GM23248 (cell line): ENCODE measurements at regions not wholly inside any gene's neighbourhood (a gene's known extent, or its start where the extent isn't known, plus 50 kb on each side); places are given as distances from the start of the nearest gene placed in this dataset.

ENCODE experiments used
- DNase-seq: peaks from one replicate; pipeline ENCODE4 v3.0.0-alpha.2; 2015
- H2AFZ ChIP-seq: fragments of 200-600 bp; sonication (generic); 2 replicates; pipeline ENCODE4 v1.6.1; 2016; ENCODE audit warnings: antibody characterized with exemption
- H3F3A ChIP-seq: fragments of 200-600 bp; sonication (generic); 2 replicates; pipeline ENCODE4 v1.6.1; 2016; ENCODE audit warnings: mild to moderate bottlenecking, antibody characterized with exemption, mixed run types; ENCODE audit not compliant: insufficient read depth
- H3K27ac ChIP-seq: fragments of 200-600 bp; sonication (generic); 2 replicates; pipeline ENCODE4 v1.5.1; 2016; ENCODE audit warnings: mild to moderate bottlenecking
- H3K27me3 ChIP-seq: fragments of 200-600 bp; sonication (generic); replicated peaks from 2 replicates; pipeline ENCODE4 v1.6.1; 2016; ENCODE audit warnings: mild to moderate bottlenecking; ENCODE audit not compliant: insufficient read depth
- H3K36me3 ChIP-seq: fragments of 200-600 bp; sonication (generic); 2 replicates; pipeline ENCODE4 v1.6.1; 2016; ENCODE audit warnings: low read depth, mild to moderate bottlenecking
- H3K4me1 ChIP-seq: fragments of 200-600 bp; sonication (generic); 2 replicates; pipeline ENCODE4 v1.6.1; 2016; ENCODE audit warnings: mild to moderate bottlenecking; ENCODE audit not compliant: insufficient read depth
- H3K4me2 ChIP-seq: fragments of 200-600 bp; sonication (generic); one replicate; pipeline ENCODE4 v1.6.1; 2016; ENCODE audit warnings: mild to moderate bottlenecking; ENCODE audit not compliant: unreplicated experiment
- H3K4me3 ChIP-seq: fragments of 200-600 bp; sonication (generic); 2 replicates; pipeline ENCODE4 v1.5.1; 2016; ENCODE audit warnings: mild to moderate bottlenecking
- H3K79me2 ChIP-seq: fragments of 200-600 bp; sonication (generic); 2 replicates; pipeline ENCODE4 v1.6.1; 2016; ENCODE audit warnings: mild to moderate bottlenecking; ENCODE audit not compliant: insufficient read depth
- H3K9ac ChIP-seq: fragments of 200-600 bp; sonication (generic); 2 replicates; pipeline ENCODE4 v1.6.1; 2016; ENCODE audit warnings: mild to moderate bottlenecking
- H3K9me2 ChIP-seq: fragments of 200-600 bp; sonication (generic); 2 replicates; pipeline ENCODE4 v1.6.1; 2016; ENCODE audit warnings: mixed run types, mild to moderate bottlenecking, moderate library complexity; ENCODE audit not compliant: insufficient read depth
- H3K9me3 ChIP-seq: fragments of 200-600 bp; sonication (generic); one replicate; pipeline ENCODE4 v1.6.1; 2017; ENCODE audit warnings: low read depth
- H4K20me1 ChIP-seq: fragments of 200-600 bp; sonication (generic); 2 replicates; pipeline ENCODE4 v1.6.0; 2016; ENCODE audit not compliant: insufficient read depth
- EZH2 ChIP-seq: fragments of 200-600 bp; sonication (generic); IDR thresholded peaks from 2 replicates; pipeline ENCODE4 v1.6.1; 2018; ENCODE audit warnings: antibody characterized with exemption, mild to moderate bottlenecking; ENCODE audit not compliant: insufficient read depth, poor library complexity, severe bottlenecking
- EZH2phosphoT487 ChIP-seq: fragments of 200-600 bp; sonication (generic); IDR thresholded peaks from 2 replicates; pipeline ENCODE4 v1.6.1; 2018; ENCODE audit warnings: antibody characterized with exemption, moderate library complexity, mild to moderate bottlenecking, low read depth; ENCODE audit not compliant: insufficient read depth
- WGBS, 2 experiments: methylation state at CpG; one replicate each; pipeline ENCODE4 v1.1.6; 2015 to 2017; ENCODE audit warnings: low lambda C conversion rate in 2 of 2, low coverage in 1 of 2; ENCODE audit errors: missing lambda C conversion rate in 2 of 2; 5-methylcytosine and 5-hydroxymethylcytosine counted together
- in situ Hi-C: fragments of 300-500 bp; cut with MboI; formaldehyde crosslinking; loops from 2 replicates; pipeline ENCODE4 v1.15.0; 2020

DNA sequence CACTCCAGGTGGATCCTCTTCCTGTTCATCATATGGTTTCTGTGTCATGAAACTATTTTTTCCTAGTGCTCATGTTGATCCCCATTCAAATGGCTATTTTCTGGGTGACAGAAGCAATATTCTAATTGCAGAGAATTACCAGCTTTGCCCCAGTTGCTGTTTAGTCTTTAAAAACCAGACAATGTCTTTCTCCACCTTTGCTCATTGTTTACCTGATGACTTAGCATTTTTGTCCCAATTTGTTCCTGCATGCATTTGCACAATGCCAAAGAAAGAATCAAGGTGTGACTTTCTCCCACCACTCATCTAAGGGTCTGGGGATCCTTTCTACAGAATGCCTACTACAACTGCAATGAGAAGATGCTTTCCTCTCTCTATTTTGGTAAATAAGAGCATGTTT, 439.9 kb upstream of the MAF start:
- no peak for DNase-seq
- Histone ChIP-seq H3K9me2 (no peaks in the 10 kb centered on the region), H3K9ac (no peak overlapping the region), H3K4me2 (no peak overlapping the region), H3F3A (no peaks in the 10 kb centered on the region), H2AFZ (no peak overlapping the region), H3K4me3 (no peak overlapping the region), H3K27me3 (peaks cover 58% of the 10 kb centered on the region), H3K27ac (no peak overlapping the region), H3K9me3 (no peaks in the 10 kb centered on the region), H3K4me1 (peaks cover 5% of the 10 kb centered on the region; the same call in 1 of the 2 replicates), H3K36me3 (no peaks in the 10 kb centered on the region), H4K20me1 (no peaks in the 10 kb centered on the region), H3K79me2 (no peaks in the 10 kb centered on the region)
- in situ Hi-C loops = no loop called here
- TF ChIP-seq EZH2phosphoT487 (no peak), EZH2 (no peak)

DNA sequence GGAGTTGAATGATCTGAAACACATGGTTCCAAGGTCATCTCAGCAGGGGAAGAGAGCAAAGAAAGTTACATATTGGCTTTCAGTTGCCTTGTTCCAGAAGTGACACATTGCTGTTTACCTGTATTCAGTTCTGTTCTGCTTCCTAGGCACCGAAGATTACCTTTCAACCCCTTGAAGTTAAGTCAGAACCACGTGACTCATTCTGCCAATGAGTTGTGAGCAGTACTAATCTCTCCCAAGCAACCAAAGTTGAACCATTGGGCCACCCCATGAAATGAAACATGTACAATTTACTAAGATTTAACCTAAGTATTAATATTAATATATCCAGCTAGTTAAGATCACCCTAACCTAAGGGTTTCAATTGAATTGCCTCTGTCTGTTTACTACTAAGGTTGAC, 439.2 kb upstream of the MAF start:
- TF ChIP-seq EZH2 = no peak
- TF ChIP-seq EZH2phosphoT487 = no peak
- Histone ChIP-seq H3K4me2 (no peak overlapping the region), H3F3A (no peaks in the 10 kb centered on the region), H3K4me1 (peaks cover 5% of the 10 kb centered on the region; the same call in 1 of the 2 replicates), H2AFZ (no peak overlapping the region), H4K20me1 (no peaks in the 10 kb centered on the region), H3K9me3 (no peaks in the 10 kb centered on the region), H3K79me2 (no peaks in the 10 kb centered on the region), H3K27me3 (peaks cover 52% of the 10 kb centered on the region), H3K9me2 (no peaks in the 10 kb centered on the region), H3K9ac (no peak overlapping the region), H3K36me3 (no peaks in the 10 kb centered on the region), H3K27ac (no peak overlapping the region), H3K4me3 (no peak overlapping the region)
- WGBS, 2 experiments = 34 to 37% methylated on average over 2 of the region's 2 CpGs
- no peak for DNase-seq
- in situ Hi-C loops = no loop called here

DNA sequence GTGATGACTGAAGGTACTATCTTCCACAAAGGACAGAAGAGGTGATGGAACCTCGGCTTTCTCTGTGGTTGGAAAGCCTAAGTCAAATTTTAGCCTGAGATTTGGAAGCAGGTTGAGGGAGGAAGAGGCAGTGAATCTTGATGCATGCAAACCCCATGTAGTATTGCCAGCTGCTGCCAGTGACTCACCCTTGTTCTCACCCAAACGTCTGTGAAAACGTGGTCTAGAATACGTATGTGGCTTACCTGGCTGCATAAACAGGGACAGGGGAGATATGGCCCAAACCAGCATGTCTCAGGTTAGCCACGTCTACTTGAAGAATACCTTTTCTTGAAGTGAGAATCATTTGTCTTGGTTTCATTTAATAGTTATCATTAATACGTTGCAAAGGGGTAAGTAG, 438.0 kb upstream of the MAF start:
- Histone ChIP-seq H3F3A (no peaks in the 10 kb centered on the region), H3K4me2 (no peak overlapping the region), H2AFZ (no peak overlapping the region), H3K36me3 (no peaks in the 10 kb centered on the region), H3K27ac (no peak overlapping the region), H3K79me2 (no peaks in the 10 kb centered on the region), H3K9ac (no peak overlapping the region), H4K20me1 (no peaks in the 10 kb centered on the region), H3K4me3 (no peak overlapping the region), H3K27me3 (peaks cover 42% of the 10 kb centered on the region), H3K9me3 (no peaks in the 10 kb centered on the region), H3K4me1 (peaks cover 5% of the 10 kb centered on the region; the same call in 1 of the 2 replicates), H3K9me2 (no peaks in the 10 kb centered on the region)
- in situ Hi-C loops = no loop called here
- TF ChIP-seq EZH2 = no peak
- TF ChIP-seq EZH2phosphoT487 = no peak
- 20 to 24% methylated on average over 6 of the region's 6 CpGs for WGBS, 2 experiments
- DNase-seq = no peak

DNA sequence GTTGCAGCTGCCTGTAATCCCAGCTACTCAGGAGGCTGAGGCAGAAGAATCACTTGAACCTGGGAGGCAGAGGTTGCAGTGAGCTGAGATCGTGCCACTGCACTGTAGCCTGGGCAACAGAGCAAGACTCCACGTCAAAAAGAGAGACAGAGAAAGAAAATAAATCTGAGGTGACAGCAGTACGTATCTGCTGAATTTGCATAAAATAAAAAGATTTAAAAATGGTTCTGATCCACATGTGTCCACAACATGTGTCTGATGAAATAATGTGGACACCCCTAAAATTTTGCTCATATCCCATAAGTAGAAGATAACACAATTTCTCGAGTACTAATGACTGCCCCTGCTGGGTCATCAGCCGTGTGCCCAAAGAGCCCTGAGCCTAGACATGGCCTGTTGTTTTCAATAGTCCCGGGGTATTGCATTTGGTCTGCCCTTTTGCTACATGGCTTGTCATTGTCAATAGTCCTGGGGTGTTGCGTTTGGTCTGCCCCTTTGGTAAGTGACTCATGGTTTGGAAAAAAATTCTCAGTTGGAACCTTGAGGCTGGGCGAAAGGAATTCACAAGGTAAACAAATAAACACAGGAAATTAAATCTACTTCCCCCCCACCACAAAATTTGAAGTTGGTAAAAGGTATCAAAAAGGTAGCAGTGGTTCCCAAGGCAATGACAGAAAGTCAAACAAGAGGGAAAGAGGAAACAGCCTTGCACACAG, 434.6 kb upstream of the MAF start:
- in situ Hi-C loops = no loop called here
- Histone ChIP-seq H4K20me1 (no peaks in the 10 kb centered on the region), H3F3A (no peaks in the 10 kb centered on the region), H3K4me2 (no peak overlapping the region), H3K79me2 (no peaks in the 10 kb centered on the region), H3K9ac (no peak overlapping the region), H2AFZ (no peak overlapping the region), H3K9me2 (no peaks in the 10 kb centered on the region), H3K27me3 (peaks cover 24% of the 10 kb centered on the region), H3K36me3 (no peaks in the 10 kb centered on the region), H3K4me1 (no peaks in the 10 kb centered on the region), H3K4me3 (no peak overlapping the region), H3K9me3 (no peaks in the 10 kb centered on the region), H3K27ac (no peak overlapping the region)
- no peak for DNase-seq
- TF ChIP-seq EZH2 = no peak
- no peak for TF ChIP-seq EZH2phosphoT487
- WGBS, 2 experiments = 57 to 62% methylated on average over 8 of the region's 8 CpGs

DNA sequence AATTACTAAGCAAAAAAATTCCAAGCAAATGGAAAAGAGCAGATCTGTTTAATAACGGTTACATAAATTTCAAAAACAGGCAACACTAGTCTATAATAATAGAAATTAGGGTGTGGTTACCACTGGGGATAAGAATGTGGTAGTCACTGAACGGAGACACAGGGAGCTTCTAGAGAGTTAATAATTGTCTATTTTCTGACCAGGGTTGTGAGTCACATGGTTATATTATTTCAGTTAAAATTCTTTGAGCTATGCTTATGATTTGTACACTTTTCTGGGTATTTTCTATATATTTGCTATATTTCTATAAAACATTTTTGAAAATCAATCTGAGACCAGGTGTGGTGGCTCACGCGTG, 433.9 kb upstream of the MAF start:
- Histone ChIP-seq H2AFZ (no peak overlapping the region), H3K79me2 (no peaks in the 10 kb centered on the region), H3K4me2 (no peak overlapping the region), H3K4me3 (no peak overlapping the region), H4K20me1 (no peaks in the 10 kb centered on the region), H3K4me1 (no peaks in the 10 kb centered on the region), H3K27ac (no peak overlapping the region), H3K36me3 (no peaks in the 10 kb centered on the region), H3K9me2 (no peaks in the 10 kb centered on the region), H3K9me3 (no peaks in the 10 kb centered on the region), H3K9ac (no peak overlapping the region), H3K27me3 (peaks cover 21% of the 10 kb centered on the region), H3F3A (no peaks in the 10 kb centered on the region)
- in situ Hi-C loops = no loop called here
- DNase-seq = no peak
- no peak for TF ChIP-seq EZH2
- TF ChIP-seq EZH2phosphoT487 = no peak
- WGBS, 2 experiments = 78 to 79% methylated on average over 4 of the region's 4 CpGs
